H1 (cell line): ENCODE measurements at regions not wholly inside any gene's neighbourhood (a gene's known extent, or its start where the extent isn't known, plus 50 kb on each side); places are given as distances from the start of the nearest gene placed in this dataset.
"Not testable (repeated sequence)": the region's sequence is repeated elsewhere in the genome, so short reads cannot be mapped to it uniquely, and the experiment has no call there.

Source experiments
- CTCF ChIA-PET: fragments of 300-600 bp; sonication (Branson Sonifier 250); formaldehyde crosslinking; loops from one replicate; lab custom pipeline; 2021; ENCODE audit not compliant: partially characterized antibody; lab: Charles Lee
- POLR2A ChIA-PET: fragments of 300-600 bp; sonication (Branson Sonifier 250); formaldehyde crosslinking; loops from one replicate; lab custom pipeline; 2021; ENCODE audit warnings: inconsistent platforms; ENCODE audit not compliant: partially characterized antibody; lab: Charles Lee
- DNase-seq, 2 experiments: peaks; one replicate each; pipeline versions ENCODE4 v3.0.0 to v3.0.0-alpha.2; 2010 to 2022; ENCODE audit warnings: low spot score in 2 of 2, low read depth in 1 of 2, mixed read lengths in 1 of 2
- FAIRE-seq: peaks from 2 replicates; lab custom pipeline; 2011; peaks lifted over from hg19 to GRCh38; lab: Jason Lieb, UNC
- H2AFZ ChIP-seq: 2 replicates; pipeline ENCODE4 v1.8.1; 2012; ENCODE audit warnings: low read length, inconsistent platforms
- H2AK5ac ChIP-seq: 2 replicates; pipeline ENCODE4 v1.6.1; 2013; ENCODE audit warnings: low read depth, low read length
- H2BK120ac ChIP-seq: replicated peaks from 2 replicates; pipeline ENCODE3; 2013; ENCODE audit warnings: low read depth, low read length, inconsistent platforms
- H2BK12ac ChIP-seq: 2 replicates; pipeline ENCODE4 v1.6.1; 2013; ENCODE audit warnings: low read depth, low read length
- H2BK15ac ChIP-seq: 2 replicates; pipeline ENCODE4 v1.6.1; 2013; ENCODE audit warnings: low read length
- H2BK20ac ChIP-seq: 2 replicates; pipeline ENCODE4 v1.6.1; 2013; ENCODE audit warnings: low read length
- H2BK5ac ChIP-seq: 2 replicates; pipeline ENCODE4 v1.6.1; 2013; ENCODE audit warnings: low read depth, low read length
- H3K14ac ChIP-seq: 2 replicates; pipeline ENCODE4 v1.6.1; 2013; ENCODE audit warnings: inconsistent platforms; ENCODE audit not compliant: insufficient read length
- H3K18ac ChIP-seq: 2 replicates; pipeline ENCODE4 v1.6.1; 2013; ENCODE audit warnings: low read length; ENCODE audit errors: extremely low read depth
- H3K23ac ChIP-seq: 2 replicates; pipeline ENCODE4 v1.6.1; 2013; ENCODE audit warnings: inconsistent platforms; ENCODE audit not compliant: insufficient read length
- H3K23me2 ChIP-seq: 2 replicates; pipeline ENCODE4 v1.6.1; 2013; ENCODE audit warnings: low read depth, low read length
- H3K27ac ChIP-seq: 2 replicates; pipeline ENCODE4 v1.6.1; 2011; ENCODE audit warnings: low read depth, low read length, inconsistent platforms
- H3K27me3 ChIP-seq, 4 experiments: replicated peaks in 1 of 4; 1 replicate in 1 of 4; 2 replicates in 3 of 4; pipeline versions ENCODE4 v1.6.1 to v1.8.1; 2011 to 2013; ENCODE audit warnings: low read length in 3 of 4, mild to moderate bottlenecking in 3 of 4, inconsistent platforms in 2 of 4, mixed read lengths in 2 of 4, moderate library complexity in 1 of 4; ENCODE audit not compliant: control insufficient read depth in 3 of 4, insufficient read depth in 3 of 4; ENCODE audit errors: extremely low read depth in 1 of 4
- H3K36me3 ChIP-seq, 4 experiments: 2 replicates each; pipeline versions ENCODE4 v1.6.1 to v1.8.1; 2011 to 2013; ENCODE audit warnings: mild to moderate bottlenecking in 4 of 4, low read length in 3 of 4, moderate library complexity in 2 of 4, control low read depth in 1 of 4, inconsistent platforms in 1 of 4; ENCODE audit not compliant: insufficient read depth in 4 of 4, control insufficient read depth in 2 of 4
- H3K4ac ChIP-seq: replicated peaks from 2 replicates; pipeline ENCODE3; 2013; ENCODE audit warnings: low read length, low read depth, mixed read lengths, inconsistent platforms; ENCODE audit not compliant: insufficient read length
- H3K4me1 ChIP-seq, 4 experiments: replicated peaks in 1 of 4; 1 replicate in 1 of 4; 2 replicates in 3 of 4; pipeline versions ENCODE4 v1.6.1 to v1.8.1; 2011 to 2013; ENCODE audit warnings: low read length in 3 of 4, inconsistent platforms in 2 of 4, mixed read lengths in 1 of 4; ENCODE audit not compliant: insufficient read depth in 4 of 4, control insufficient read depth in 3 of 4
- H3K4me2 ChIP-seq, 2 experiments: 2 replicates each; pipeline versions ENCODE4 v1.6.1 to v1.8.1; 2011 to 2013; ENCODE audit warnings: low read depth in 2 of 2, low read length in 2 of 2, control low read depth in 1 of 2, inconsistent platforms in 1 of 2, mild to moderate bottlenecking in 1 of 2; ENCODE audit not compliant: insufficient read depth in 1 of 2
- H3K4me3 ChIP-seq, 4 experiments: fragments of 200-600, 300-600 bp in 1 of 4; sonication (generic), shearing (Covaris generic), sonication (Bioruptor Twin) in 1 of 4; 2 replicates each; pipeline versions ENCODE4 v1.5.1 to v1.8.1; 2011 to 2016; ENCODE audit warnings: low read length in 4 of 4, low read depth in 3 of 4, control low read depth in 2 of 4, inconsistent platforms in 2 of 4, mild to moderate bottlenecking in 2 of 4, mixed read lengths in 1 of 4, moderate library complexity in 1 of 4; ENCODE audit not compliant: insufficient read depth in 2 of 4; ENCODE audit errors: extremely low read depth in 1 of 4
- H3K56ac ChIP-seq: replicated peaks from 2 replicates; pipeline ENCODE3; 2013; ENCODE audit warnings: low read depth, mild to moderate bottlenecking, mixed read lengths, low read length, inconsistent platforms; ENCODE audit not compliant: insufficient read length
- H3K79me1 ChIP-seq: 2 replicates; pipeline ENCODE4 v1.6.1; 2013; ENCODE audit warnings: low read depth, low read length, control low read depth
- H3K79me2 ChIP-seq, 2 experiments: 2 replicates each; pipeline versions ENCODE4 v1.6.1 to v1.8.1; 2012 to 2013; ENCODE audit warnings: low read length in 2 of 2, mild to moderate bottlenecking in 2 of 2, inconsistent platforms in 1 of 2; ENCODE audit not compliant: insufficient read depth in 2 of 2, control insufficient read depth in 1 of 2
- H3K9ac ChIP-seq, 4 experiments: replicated peaks in 1 of 4; 1 replicate in 1 of 4; 2 replicates in 3 of 4; pipeline versions ENCODE4 v1.6.1 to v1.8.1; 2011 to 2013; ENCODE audit warnings: low read depth in 3 of 4, low read length in 3 of 4, control low read depth in 2 of 4, mild to moderate bottlenecking in 2 of 4, moderate library complexity in 2 of 4, inconsistent platforms in 1 of 4; ENCODE audit errors: extremely low read depth in 1 of 4
- H3K9me3 ChIP-seq, 2 experiments: 2 replicates each; pipeline versions ENCODE4 v1.6.1 to v1.8.1; 2012 to 2013; ENCODE audit warnings: mild to moderate bottlenecking in 2 of 2, moderate library complexity in 2 of 2, control low read depth in 1 of 2, inconsistent platforms in 1 of 2, low read depth in 1 of 2, low read length in 1 of 2, mixed read lengths in 1 of 2; ENCODE audit not compliant: insufficient read depth in 2 of 2
- H4K20me1 ChIP-seq, 2 experiments: replicated peaks in 1 of 2; 2 replicates each; pipeline versions ENCODE3 to v1.8.1; 2011 to 2013; ENCODE audit warnings: inconsistent platforms in 2 of 2, low read length in 2 of 2, mild to moderate bottlenecking in 1 of 2; ENCODE audit not compliant: insufficient read depth in 2 of 2, control insufficient read depth in 1 of 2
- H4K5ac ChIP-seq: 2 replicates; pipeline ENCODE4 v1.6.1; 2013; ENCODE audit warnings: low read length, low read depth, mixed read lengths, inconsistent platforms; ENCODE audit not compliant: insufficient read length
- H4K8ac ChIP-seq: 2 replicates; pipeline ENCODE4 v1.8.0; 2013; ENCODE audit warnings: mild to moderate bottlenecking, moderate library complexity, low read length, inconsistent platforms; ENCODE audit not compliant: insufficient read depth; ENCODE audit errors: extremely low read depth
- H4K91ac ChIP-seq: replicated peaks from 2 replicates; pipeline ENCODE3; 2013; ENCODE audit warnings: low read length, mixed read lengths, inconsistent platforms; ENCODE audit not compliant: insufficient read length
- WGBS, 2 experiments: shearing (Covaris generic) in 1 of 2; methylation state at CpG; one replicate each; pipeline versions ENCODE4 v1.1.6 to v1.1.7; 2013 to 2015; ENCODE audit warnings: low lambda C conversion rate in 2 of 2, mixed read lengths in 2 of 2, inconsistent platforms in 1 of 2, low coverage in 1 of 2, missing lambda C conversion rate in 1 of 2; ENCODE audit not compliant: insufficient replicate concordance in 2 of 2, insufficient coverage in 1 of 2, insufficient read length in 1 of 2; ENCODE audit errors: extremely low coverage in 1 of 2, missing lambda C conversion rate in 1 of 2; 5-methylcytosine and 5-hydroxymethylcytosine counted together

- H3K79me1 ChIP-seq, H4K5ac ChIP-seq, H3K4me3 ChIP-seq, CTCF ChIA-PET, H3K27ac ChIP-seq, FAIRE-seq, H3K23ac ChIP-seq, H2AK5ac ChIP-seq, H2AFZ ChIP-seq, H3K36me3 ChIP-seq, H3K4ac ChIP-seq, H4K8ac ChIP-seq, H2BK15ac ChIP-seq, H4K91ac ChIP-seq, H2BK5ac ChIP-seq, H3K27me3 ChIP-seq, H4K20me1 ChIP-seq, H3K9ac ChIP-seq, H3K56ac ChIP-seq, POLR2A ChIA-PET, H3K23me2 ChIP-seq, H3K14ac ChIP-seq, H3K9me3 ChIP-seq, H3K18ac ChIP-seq, DNase-seq, H2BK20ac ChIP-seq, H2BK12ac ChIP-seq, H3K79me2 ChIP-seq, H2BK120ac ChIP-seq, H3K4me1 ChIP-seq, H3K4me2 ChIP-seq: not testable (repeated sequence)
- WGBS, 2 experiments, result 70% methylated on average over 2 of the region's 7 CpGs; no CpG with 5 or more reads in 1 of the 2 experiments
These were observed 287.0 kb upstream of the PLGLB1 start for GRCh38 chr2:87308621-87309020.

- H2BK20ac ChIP-seq, H4K5ac ChIP-seq, H3K9ac ChIP-seq, FAIRE-seq, H2BK5ac ChIP-seq, H3K4me2 ChIP-seq, H2AK5ac ChIP-seq, H4K91ac ChIP-seq, H3K4me1 ChIP-seq, DNase-seq, H3K4me3 ChIP-seq, H4K8ac ChIP-seq, H3K56ac ChIP-seq, H2BK15ac ChIP-seq, H3K14ac ChIP-seq, H3K27ac ChIP-seq, H2BK120ac ChIP-seq, CTCF ChIA-PET, H3K79me1 ChIP-seq, POLR2A ChIA-PET, H3K23ac ChIP-seq, H4K20me1 ChIP-seq, H2BK12ac ChIP-seq, H3K27me3 ChIP-seq, H3K36me3 ChIP-seq, H2AFZ ChIP-seq, H3K79me2 ChIP-seq, H3K9me3 ChIP-seq, H3K23me2 ChIP-seq, H3K18ac ChIP-seq, H3K4ac ChIP-seq: not testable (repeated sequence)
- 73% methylated on average over 3 of the region's 3 CpGs; no CpG with 5 or more reads in 1 of the 2 experiments for WGBS, 2 experiments
These were observed 288.1 kb upstream of the PLGLB1 start for GRCh38 chr2:87309785-87310184.
